ENCODE measurements at regions not wholly inside any gene's neighbourhood (a gene's known extent, or its start where the extent isn't known, plus 50 kb on each side); places are given as distances from the start of the nearest gene placed in this dataset.

- TF ChIP-seq REST (IDR thresholded peaks at IDR 0.05; ENCODE audit: low read depth, low read length) (no peak), RAD21 (IDR thresholded peaks at IDR 0.05; ENCODE audit: low read length) (no peak), USF2 (IDR thresholded peaks at IDR 0.05; ENCODE audit: borderline replicate concordance, low read depth, low read length) (no peak), CHD2 (IDR thresholded peaks at IDR 0.05; ENCODE audit: low read length, partially characterized antibody) (no peak)
These were observed 174.3 kb downstream of the OXSM start (continued) for GRCh38 chr3:25964141-25964540.

GRCh38 chr3:25967385-25967784 lies 177.5 kb downstream of the OXSM start:
- H3K9me2 ChIP-seq, result no peaks in the 10 kb centered on the region
- H3K4me2 ChIP-seq, result no peak overlapping the region
- TF ChIP-seq MXI1 (IDR thresholded peaks at IDR 0.05; ENCODE audit: low read depth, low read length) (no peak), GABPA (IDR thresholded peaks at IDR 0.05; ENCODE audit: low read depth) (no peak), EP300 (IDR thresholded peaks at IDR 0.05; ENCODE audit: borderline replicate concordance in 1 of 2, low read depth in 1 of 2, low read length in 1 of 2) (no peak), TEAD4 (IDR thresholded peaks at IDR 0.05; ENCODE audit: borderline replicate concordance, insufficient read depth) (no peak), RAD21 (IDR thresholded peaks at IDR 0.05; ENCODE audit: low read length) (no peak), USF2 (IDR thresholded peaks at IDR 0.05; ENCODE audit: borderline replicate concordance, low read depth, low read length) (no peak), TAF1 (IDR thresholded peaks at IDR 0.05; ENCODE audit: borderline replicate concordance, low read depth, low read length) (no peak), NFIC (IDR thresholded peaks at IDR 0.05; ENCODE audit: borderline replicate concordance) (no peak), MEF2A (IDR thresholded peaks at IDR 0.05; ENCODE audit: borderline replicate concordance, low read depth) (no peak), CHD2 (IDR thresholded peaks at IDR 0.05; ENCODE audit: low read length, partially characterized antibody) (no peak), NRF1 (IDR thresholded peaks at IDR 0.05; ENCODE audit: low read depth, low read length) (no peak), FOXM1 (IDR thresholded peaks at IDR 0.05; ENCODE audit: low read depth) (no peak), POLR2AphosphoS5 (IDR thresholded peaks at IDR 0.05; ENCODE audit: low read depth, low read length) (no peak), CTCF (IDR thresholded peaks at IDR 0.05) (no peak)
- WGBS (ENCODE audit: low lambda C conversion rate), result 51% methylated on average over 5 of the region's 5 CpGs
- no peaks in the 10 kb centered on the region for H3K27me3 ChIP-seq (ENCODE audit: insufficient read depth)
- H3K27ac ChIP-seq (ENCODE audit: low read depth in 2 of 2, low read length in 1 of 2), result no peak overlapping the region
- H2AFZ ChIP-seq (ENCODE audit: low read depth), result no peak overlapping the region
- no peak for DNase-seq
- ChIA-PET CTCF (no interaction called here), POLR2A (no interaction called here)
- no peaks in the 10 kb centered on the region for H3K9me3 ChIP-seq
- no peaks in the 10 kb centered on the region; a peak in 1 of 4 replicates for H3K4me1 ChIP-seq (ENCODE audit: control insufficient read depth in 1 of 2, insufficient read depth in 2 of 2, low read depth in 1 of 2, low read length in 1 of 2)
- H3K4me3 ChIP-seq (ENCODE audit: low read depth in 2 of 2, low read length in 1 of 2), result no peak overlapping the region
- no peaks in the 10 kb centered on the region for H3F3A ChIP-seq (replicated peaks; ENCODE audit: insufficient read depth)
- no peaks in the 10 kb centered on the region for H3K79me2 ChIP-seq (ENCODE audit: insufficient read depth)
- H3K36me3 ChIP-seq (replicated peaks in 1 of 2; ENCODE audit: control insufficient read depth in 1 of 2, insufficient read depth in 2 of 2, low read length in 1 of 2), result no peaks in the 10 kb centered on the region
- H4K20me1 ChIP-seq (ENCODE audit: insufficient read depth), result no peaks in the 10 kb centered on the region
- H3K9ac ChIP-seq, result no peak overlapping the region

Measured in SK-N-SH (cell line).